GM18907 (cell line): ENCODE measurements at regions not wholly inside any gene's neighbourhood (a gene's known extent, or its start where the extent isn't known, plus 50 kb on each side); places are given as distances from the start of the nearest gene placed in this dataset.
A peak's percentile ranks its signal among the peaks of the same experiment; 100 is the strongest.

Source experiments
- ATAC-seq: cut with Tn5 transposase; IDR thresholded peaks from one replicate; pipeline ENCODE4 v1.9.1; 2021; ENCODE audit warnings: mild to moderate bottlenecking, moderate library complexity; ENCODE audit not compliant: unreplicated experiment

GRCh38 chr15:99454941-99455788 lies 110.6 kb upstream of the MEF2A start:
- ATAC-seq = no peak

- ATAC-seq = no peak
These were observed 110.0 kb upstream of the MEF2A start for GRCh38 chr15:99455789-99456160.

GRCh38 chr15:99464137-99464536 lies 101.6 kb upstream of the MEF2A start:
- ATAC-seq = no peak

- ATAC-seq = no peak
These were observed 99.0 kb upstream of the MEF2A start for GRCh38 chr15:99466701-99467337.

GRCh38 chr15:99467338-99467720 lies 98.5 kb upstream of the MEF2A start:
- ATAC-seq = no peak

- ATAC-seq = no peak
These were observed 97.8 kb upstream of the MEF2A start for GRCh38 chr15:99467853-99468464.

- peak; percentile 58 for ATAC-seq
These were observed 95.6 kb upstream of the MEF2A start for GRCh38 chr15:99470204-99470603.

- ATAC-seq = no peak
These were observed 93.2 kb upstream of the MEF2A start for GRCh38 chr15:99472416-99473145.

- no peak for ATAC-seq
These were observed 91.5 kb upstream of the MEF2A start for GRCh38 chr15:99473981-99474906.

- ATAC-seq = no peak
These were observed 90.7 kb upstream of the MEF2A start for GRCh38 chr15:99474909-99475753.

GRCh38 chr15:99475754-99476412 lies 89.9 kb upstream of the MEF2A start:
- no peak for ATAC-seq

- ATAC-seq = no peak
These were observed 89.2 kb upstream of the MEF2A start for GRCh38 chr15:99476413-99477222.

- ATAC-seq = no peak
These were observed 87.9 kb upstream of the MEF2A start for GRCh38 chr15:99477791-99478471.

GRCh38 chr15:99478977-99479376 lies 86.8 kb upstream of the MEF2A start:
- ATAC-seq = no peak

GRCh38 chr15:99480016-99480810 lies 85.6 kb upstream of the MEF2A start:
- ATAC-seq = no peak

GRCh38 chr15:99481113-99481950 lies 84.5 kb upstream of the MEF2A start:
- ATAC-seq = no peak
